ENCODE measurements at regions not wholly inside any gene's neighbourhood (a gene's known extent, or its start where the extent isn't known, plus 50 kb on each side); places are given as distances from the start of the nearest gene placed in this dataset.

DNA sequence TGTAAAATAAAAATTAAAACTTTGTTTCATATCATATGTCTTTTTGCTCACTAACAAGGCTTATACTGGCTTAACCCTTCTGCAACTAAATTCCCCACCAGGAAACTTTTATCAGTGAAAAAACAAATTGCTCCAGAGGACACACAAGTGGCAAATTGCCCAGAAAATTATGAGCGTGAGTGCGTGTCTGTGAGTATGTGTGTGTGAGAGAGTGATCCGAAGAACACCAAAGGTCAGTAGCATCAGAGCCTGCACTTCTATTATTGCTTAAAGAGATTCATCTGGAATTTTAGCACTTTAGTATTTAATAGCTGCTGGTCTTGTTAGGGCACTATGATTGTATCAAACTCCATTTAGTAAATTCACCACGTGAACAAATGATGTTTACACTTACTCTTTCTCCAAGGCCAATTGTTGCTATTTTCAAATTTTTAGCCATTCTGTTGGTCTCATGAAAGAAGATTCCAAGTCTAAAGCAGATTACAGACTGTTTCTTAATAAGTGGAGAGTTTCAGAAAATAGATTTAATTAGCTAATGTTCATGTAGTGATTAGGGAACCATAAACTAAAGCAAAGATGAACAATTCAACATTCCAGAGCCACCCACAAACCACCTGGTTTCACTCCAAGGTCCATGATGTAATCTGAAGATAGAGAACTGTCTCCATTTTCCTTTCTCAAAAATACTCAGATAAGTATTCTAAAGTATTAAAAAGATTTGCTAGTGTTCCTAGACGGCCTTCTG lies 91.1 kb upstream of the IL12A start:
- no peak for FAIRE-seq
- Histone ChIP-seq H3K4me1 (replicated peaks in 1 of 2; ENCODE audit: control insufficient read depth in 2 of 2, insufficient read depth in 2 of 2, low read length in 2 of 2) (no peaks in the 10 kb centered on the region), H3K9me3 (replicated peaks; ENCODE audit: control insufficient read depth, insufficient read depth, low read depth, low read length) (no peaks in the 10 kb centered on the region), H2AFZ (ENCODE audit: low read depth, low read length) (no peak overlapping the region), H3K4me2 (ENCODE audit: insufficient read depth, low read length) (no peak overlapping the region), H3K27ac (ENCODE audit: extremely low read depth, low read depth, low read length) (no peak overlapping the region), H3K27me3 (ENCODE audit: control insufficient read depth in 2 of 2, insufficient read depth in 2 of 2, low read length in 2 of 2) (no peaks in the 10 kb centered on the region), H3K79me2 (ENCODE audit: control insufficient read depth, insufficient read depth, low read length) (no peaks in the 10 kb centered on the region), H3K9ac (ENCODE audit: insufficient read depth in 1 of 2, low read depth in 2 of 2, low read length in 2 of 2) (no peak overlapping the region), H3K36me3 (ENCODE audit: control insufficient read depth, insufficient read depth, low read length) (no peaks in the 10 kb centered on the region), H4K20me1 (replicated peaks; ENCODE audit: control insufficient read depth, insufficient read depth, low read length) (no peaks in the 10 kb centered on the region), H3K4me3 (no peak overlapping the region), H3K9me1 (ENCODE audit: control insufficient read depth, insufficient read depth, low read length) (no peaks in the 10 kb centered on the region)
- DNase-seq (ENCODE audit: extremely low read depth in 1 of 4, low spot score in 3 of 4): no peak
- WGBS (ENCODE audit: insufficient coverage, low coverage, missing lambda C conversion rate): 1% methylated on average over 5 of the region's 5 CpGs
- no peak for ATAC-seq
- ChIA-PET POLR2A (interaction anchor here (0.8 kb wide), 1 partner anchor 18 kb away, joined by 3 read pairs; no protein-coding TSS in a partner anchor), CTCF (ENCODE audit: low intra/inter-chr PET ratio) (no interaction called here)
- in situ Hi-C loops (cut with MboI): loop anchor here (25.0 kb wide), 1 partner anchor 565 kb away; no protein-coding TSS in a partner anchor
- intact Hi-C loops (cut with micrococcal nuclease): no loop called here
- BruUV-seq (replicated peaks): no TSS peak
- TF ChIP-seq KAT2B (IDR thresholded peaks at IDR 0.05; ENCODE audit: low read depth, low read length) (no peak), ZFX (CRISPR knock-in tag; IDR thresholded peaks at IDR 0.05) (no peak), ZNF133 (CRISPR knock-in tag; IDR thresholded peaks at IDR 0.05) (no peak), CHCHD3 (CRISPR knock-in tag; IDR thresholded peaks at IDR 0.05) (no peak), SMARCE1 (IDR thresholded peaks at IDR 0.05) (no peak), SNAPC5 (CRISPR knock-in tag; IDR thresholded peaks at IDR 0.05) (no peak), NRF1 (conservative IDR thresholded peaks at IDR 0.05 in 1 of 2, IDR thresholded peaks at IDR 0.05 in 1 of 2) (no peak), ZNF584 (CRISPR knock-in tag; IDR thresholded peaks at IDR 0.05; ENCODE audit: low read depth) (no peak), FOXA3 (CRISPR knock-in tag; conservative IDR thresholded peaks at IDR 0.05 in 1 of 2, IDR thresholded peaks at IDR 0.05 in 1 of 2) (no peak), NCOA6 (IDR thresholded peaks at IDR 0.05) (no peak), XRCC4 (IDR thresholded peaks at IDR 0.05; ENCODE audit: extremely low read depth, insufficient read depth, insufficient read length) (no peak), CXXC5 (CRISPR knock-in tag; IDR thresholded peaks at IDR 0.05) (no peak), ZNF57 (CRISPR knock-in tag; IDR thresholded peaks at IDR 0.05) (no peak), HMG20B (CRISPR knock-in tag; IDR thresholded peaks at IDR 0.05) (no peak), HMG20A (CRISPR knock-in tag; conservative IDR thresholded peaks at IDR 0.05) (no peak), MBD2 (IDR thresholded peaks at IDR 0.05; ENCODE audit: borderline replicate concordance, low read depth) (no peak), RERE (CRISPR knock-in tag; IDR thresholded peaks at IDR 0.05; ENCODE audit: borderline replicate concordance) (no peak), SMAD3 (CRISPR knock-in tag; conservative IDR thresholded peaks at IDR 0.05) (no peak)
